Medulla oblongata (tissue), 1 donor: ENCODE measurements at regions not wholly inside any gene's neighbourhood (a gene's known extent, or its start where the extent isn't known, plus 50 kb on each side); places are given as distances from the start of the nearest gene placed in this dataset.

Source experiments
- DNase-seq: peaks from one replicate; pipeline ENCODE4 v3.0.0-alpha.2; 2015; ENCODE audit errors: extremely low spot score

DNA sequence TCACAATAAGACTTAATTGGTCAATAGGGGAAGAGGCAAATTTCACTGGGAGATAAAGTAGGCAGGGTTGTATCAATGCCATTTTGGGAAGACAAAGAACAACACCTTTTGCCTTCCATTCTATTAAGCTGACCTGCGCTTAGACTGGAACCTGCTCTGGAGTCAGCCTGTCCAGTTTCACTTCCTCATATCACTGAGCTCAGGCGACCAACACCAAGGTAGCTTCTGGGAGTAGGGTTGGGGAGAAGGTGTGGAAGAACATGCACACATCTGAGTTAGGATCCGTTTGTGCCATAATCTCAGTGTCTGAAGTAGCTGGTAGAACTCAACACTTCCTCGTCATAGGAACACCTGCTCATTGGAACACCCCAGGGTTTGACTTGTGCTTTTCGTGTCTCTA lies 527.4 kb upstream of the IGFBP3 start:
- no peak for DNase-seq

DNA sequence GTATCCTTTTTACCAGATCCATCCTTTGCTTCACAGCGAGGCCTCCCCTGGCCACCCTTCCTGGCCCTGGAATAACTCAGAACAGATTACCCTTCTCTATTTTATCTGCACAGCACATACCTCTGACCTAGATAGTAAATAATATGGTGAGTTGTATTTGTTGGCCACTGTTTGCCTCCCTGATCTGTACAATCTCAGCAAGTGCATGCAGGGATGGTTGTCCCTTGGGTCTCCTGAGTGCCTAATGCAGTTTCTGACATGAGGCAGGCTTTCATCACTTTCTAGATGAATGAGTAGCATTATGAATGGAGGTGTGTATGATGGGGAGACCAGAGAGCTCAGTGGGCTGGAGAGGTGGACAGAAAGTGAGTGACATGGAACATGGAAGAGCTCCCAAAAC lies 525.1 kb upstream of the IGFBP3 start:
- DNase-seq = no peak

DNA sequence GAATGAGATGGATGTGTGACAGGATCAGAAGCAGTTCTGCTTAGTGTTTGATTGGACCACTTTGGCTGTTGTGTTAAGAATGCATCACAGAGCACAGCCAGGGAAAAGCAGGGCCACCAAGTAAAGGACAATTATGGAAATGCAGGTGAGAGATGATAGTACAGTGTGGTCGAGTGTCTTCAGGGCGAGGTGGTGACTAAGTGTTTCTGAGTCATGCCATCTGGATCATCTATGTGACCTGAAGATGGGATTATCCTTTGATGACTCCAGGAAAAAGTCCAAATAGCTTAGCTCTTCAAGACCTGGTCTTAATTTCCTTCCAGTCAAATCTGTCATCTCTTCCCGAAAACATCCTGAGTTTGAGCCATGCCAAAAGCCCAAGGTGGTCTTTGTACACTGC lies 523.2 kb upstream of the IGFBP3 start:
- no peak for DNase-seq

DNA sequence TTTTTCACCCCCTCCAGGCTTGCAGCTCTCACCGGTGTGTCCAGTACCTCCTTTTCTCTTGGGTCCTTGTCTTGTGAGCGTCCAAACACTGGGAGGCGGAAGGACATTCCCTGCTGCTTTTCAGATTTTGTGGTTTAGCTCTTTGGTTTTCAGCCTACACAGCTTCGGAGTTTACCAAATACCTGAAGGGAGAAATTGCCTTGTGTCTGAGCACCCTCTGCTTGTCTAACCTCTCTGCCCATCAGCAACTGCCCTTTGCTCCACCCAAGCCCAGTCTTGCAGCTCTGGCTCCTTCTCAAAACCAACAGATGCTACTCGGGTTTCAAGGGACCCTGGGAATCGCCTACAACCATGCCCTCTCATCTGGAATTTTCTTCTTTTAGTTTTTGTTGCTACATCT lies 519.1 kb upstream of the IGFBP3 start:
- no peak for DNase-seq

DNA sequence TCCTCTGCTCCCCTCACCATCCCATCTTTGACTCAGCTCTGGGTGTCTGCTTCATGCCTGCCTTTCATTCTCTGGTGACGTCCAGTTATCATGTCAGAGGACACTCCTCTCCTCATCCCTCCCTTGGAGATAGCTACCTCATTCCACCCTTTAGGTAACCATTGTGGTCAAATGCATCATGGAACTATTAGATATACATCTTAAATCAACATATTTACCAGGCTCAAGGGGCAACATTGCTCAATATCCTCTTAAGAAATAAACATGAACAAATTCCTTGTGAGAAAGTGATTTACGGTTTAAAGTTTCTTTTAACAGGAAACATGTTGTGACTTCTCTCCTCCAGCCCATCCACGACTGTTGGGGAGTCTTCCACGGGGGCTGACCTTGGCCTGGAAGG lies 511.6 kb upstream of the IGFBP3 start:
- DNase-seq = no peak

DNA sequence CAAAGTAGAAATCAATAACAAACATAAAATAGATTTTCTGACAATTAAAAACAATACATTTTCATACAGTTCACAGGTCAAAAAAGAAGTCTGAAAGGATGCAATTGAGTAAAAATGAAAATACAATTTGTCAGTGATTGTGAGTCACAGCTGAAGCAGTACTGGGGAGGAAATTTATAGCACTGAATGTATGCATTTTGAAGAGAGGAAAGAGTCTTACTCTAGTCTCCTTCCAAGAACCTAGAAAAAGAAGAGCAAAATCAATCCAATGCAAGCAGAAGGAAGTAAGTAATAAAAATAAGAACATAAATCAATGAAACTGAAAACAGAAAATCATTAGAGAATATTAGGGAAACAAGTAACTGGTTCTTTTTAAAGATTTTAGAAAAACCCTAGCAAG lies 507.2 kb upstream of the IGFBP3 start:
- no peak for DNase-seq

DNA sequence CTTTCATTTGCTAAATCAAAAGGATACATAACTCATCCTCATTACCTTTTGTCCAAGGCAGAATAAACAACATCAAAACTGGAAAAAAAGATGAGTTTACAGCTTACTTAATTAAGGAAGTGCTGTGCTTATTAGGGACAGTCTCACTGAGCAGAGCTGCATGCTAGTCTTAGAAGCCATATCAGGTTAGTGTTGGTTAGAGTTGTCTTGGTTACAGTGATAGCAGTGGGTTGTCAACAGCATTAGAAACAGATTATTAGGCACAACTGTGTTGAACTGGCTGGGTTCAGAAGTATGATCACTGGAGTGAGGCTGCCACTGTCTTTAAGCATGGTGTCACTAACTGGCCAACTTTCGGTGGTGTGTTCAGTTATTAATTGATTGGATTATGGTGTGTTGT lies 503.9 kb upstream of the IGFBP3 start:
- DNase-seq = no peak

DNA sequence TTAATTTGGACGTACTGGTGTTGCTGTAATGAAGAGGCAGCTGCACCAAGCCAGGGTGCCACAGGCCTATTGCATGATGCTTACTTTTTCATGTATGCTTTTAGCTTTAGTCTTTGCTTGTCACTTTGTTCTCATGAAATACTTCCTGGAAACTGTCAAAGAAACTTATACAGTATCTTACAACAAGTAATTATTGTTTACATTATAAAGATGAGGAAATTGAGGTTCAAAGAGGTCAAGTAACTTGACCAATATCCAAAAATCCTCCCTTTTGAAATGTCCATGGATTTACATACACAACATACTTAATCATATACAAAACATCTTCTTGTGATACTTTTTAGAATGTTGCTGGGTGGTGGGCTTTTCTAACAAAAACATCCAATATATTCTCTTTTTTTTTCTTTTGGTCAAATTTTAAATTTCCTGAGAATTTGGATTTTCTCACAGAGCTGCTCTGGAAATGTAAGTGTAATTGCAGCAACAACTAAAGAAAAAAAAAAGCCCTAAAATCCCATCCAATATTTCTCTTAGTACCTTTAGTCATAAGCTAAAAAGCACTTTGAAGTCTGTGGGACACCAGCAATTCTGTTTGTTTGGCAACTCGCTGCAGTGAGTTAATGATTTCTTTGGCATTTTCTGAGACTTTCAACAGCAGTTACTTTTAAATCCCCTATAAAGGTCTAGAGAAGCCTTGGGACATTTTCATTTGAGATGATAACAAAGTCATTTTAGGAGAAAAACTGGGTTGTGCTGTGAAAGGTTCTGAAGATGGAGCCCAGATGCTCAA lies 500.6 kb upstream of the IGFBP3 start:
- DNase-seq = no peak

DNA sequence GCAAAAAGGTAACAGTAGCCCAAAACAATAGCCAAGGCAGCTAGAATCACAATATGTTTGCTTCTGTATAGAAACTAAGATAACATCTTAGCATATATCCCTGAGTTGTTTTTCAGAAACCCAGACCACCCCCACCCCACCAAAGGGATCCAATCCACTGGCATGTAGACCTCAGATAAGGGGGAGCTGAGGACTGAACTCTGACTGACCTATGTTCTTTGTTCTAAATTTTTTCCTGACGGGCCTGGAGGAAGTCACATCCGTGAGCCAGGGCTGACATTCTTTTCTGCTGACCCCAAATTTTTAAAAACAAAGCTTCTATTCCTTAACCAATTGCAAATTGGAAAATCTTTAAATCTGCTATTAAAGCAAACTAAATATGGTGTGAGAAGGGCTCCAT lies 493.9 kb upstream of the IGFBP3 start:
- no peak for DNase-seq

DNA sequence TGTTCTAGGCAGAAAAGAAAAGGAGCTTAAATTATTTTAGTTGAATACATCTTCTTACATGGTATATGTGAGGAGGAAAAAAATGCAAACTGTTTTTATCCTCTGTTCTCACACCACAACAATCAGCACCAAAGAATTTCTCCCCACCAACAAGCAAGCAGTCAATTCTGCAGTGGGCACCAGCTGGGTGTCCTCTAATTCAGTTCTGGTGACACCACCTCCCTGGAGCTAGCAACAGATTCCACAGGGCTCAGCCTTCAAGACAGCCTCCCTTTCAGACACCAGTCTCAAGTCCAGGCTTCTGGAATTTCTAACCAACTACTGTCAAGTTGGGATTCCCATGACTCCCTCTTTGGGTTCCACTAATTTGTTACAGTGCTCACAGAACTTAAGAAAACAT lies 490.2 kb upstream of the IGFBP3 start:
- DNase-seq = no peak

DNA sequence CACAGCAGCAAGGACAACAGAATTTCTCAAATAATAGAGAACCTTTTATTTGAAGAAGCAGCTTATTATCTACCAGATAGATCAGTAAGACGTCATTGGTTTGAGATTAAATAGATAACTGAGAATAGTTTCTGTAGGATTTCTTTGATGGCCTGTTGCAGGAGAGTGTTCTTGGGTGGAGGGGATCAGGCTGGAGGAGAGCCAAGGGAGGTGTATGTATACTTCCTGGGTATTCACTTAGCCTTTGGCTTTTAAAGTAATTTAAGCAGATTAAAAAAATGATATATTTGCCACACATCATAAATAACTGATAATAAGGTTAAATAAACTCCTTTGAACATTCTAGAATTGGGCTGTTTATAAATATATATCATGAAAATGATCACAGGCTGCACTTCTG lies 486.1 kb upstream of the IGFBP3 start:
- no peak for DNase-seq

DNA sequence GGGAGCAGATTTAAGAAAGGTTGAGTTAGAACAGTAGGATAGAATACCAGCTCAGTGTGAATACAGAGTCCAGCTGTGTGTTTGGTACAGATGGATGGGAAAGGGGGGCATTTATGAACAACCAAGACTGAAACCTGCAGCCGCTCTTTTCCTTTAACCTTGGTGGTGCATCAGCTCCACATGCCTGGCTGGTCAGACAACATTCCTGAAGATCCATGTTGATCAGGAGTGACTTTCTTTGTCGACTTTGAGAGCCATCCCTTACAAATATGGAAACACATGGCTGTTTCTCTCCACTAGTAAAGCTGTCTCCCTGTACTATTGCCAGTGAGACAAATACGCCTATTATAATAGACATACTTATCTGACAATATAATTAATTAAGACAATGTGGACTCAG lies 476.5 kb upstream of the IGFBP3 start:
- no peak for DNase-seq

DNA sequence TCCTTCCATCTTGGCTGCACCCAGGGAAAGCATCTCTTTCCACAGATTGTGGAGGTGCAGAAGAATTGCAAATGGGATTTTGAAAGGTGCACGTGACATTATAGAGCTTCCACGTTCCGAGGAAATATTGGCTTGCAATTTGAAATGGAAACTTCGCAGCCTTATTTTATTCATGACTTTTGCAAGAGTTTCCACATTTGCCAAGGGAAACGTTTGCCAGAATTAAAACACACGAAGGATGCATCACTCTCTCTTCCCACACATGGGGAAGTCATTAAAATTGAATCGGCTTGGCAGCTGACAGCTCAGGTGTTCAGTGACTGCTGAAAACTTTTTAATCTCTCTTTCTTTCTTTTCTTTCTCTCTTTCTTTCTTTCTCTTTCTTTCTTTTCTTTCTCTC lies 475.4 kb upstream of the IGFBP3 start:
- DNase-seq = no peak

DNA sequence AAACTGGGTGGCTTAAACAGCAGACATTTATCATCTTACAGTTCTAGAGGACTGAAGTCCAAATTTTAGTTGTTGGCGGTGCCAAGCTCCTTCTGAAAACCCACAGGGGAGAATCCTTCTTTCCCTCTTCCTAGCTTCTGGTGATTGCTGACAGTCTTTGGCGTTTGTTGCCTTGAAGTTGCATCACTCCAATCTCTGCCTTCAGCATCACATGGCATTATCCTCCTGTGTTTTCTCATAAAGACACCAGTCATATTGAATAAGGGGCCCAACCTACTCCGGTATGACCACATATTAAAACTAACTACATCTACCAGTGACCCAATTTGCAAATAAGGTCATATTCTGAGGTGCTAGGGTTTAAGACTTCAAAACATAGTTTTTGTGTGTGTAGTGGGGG lies 472.1 kb upstream of the IGFBP3 start:
- DNase-seq = no peak

DNA sequence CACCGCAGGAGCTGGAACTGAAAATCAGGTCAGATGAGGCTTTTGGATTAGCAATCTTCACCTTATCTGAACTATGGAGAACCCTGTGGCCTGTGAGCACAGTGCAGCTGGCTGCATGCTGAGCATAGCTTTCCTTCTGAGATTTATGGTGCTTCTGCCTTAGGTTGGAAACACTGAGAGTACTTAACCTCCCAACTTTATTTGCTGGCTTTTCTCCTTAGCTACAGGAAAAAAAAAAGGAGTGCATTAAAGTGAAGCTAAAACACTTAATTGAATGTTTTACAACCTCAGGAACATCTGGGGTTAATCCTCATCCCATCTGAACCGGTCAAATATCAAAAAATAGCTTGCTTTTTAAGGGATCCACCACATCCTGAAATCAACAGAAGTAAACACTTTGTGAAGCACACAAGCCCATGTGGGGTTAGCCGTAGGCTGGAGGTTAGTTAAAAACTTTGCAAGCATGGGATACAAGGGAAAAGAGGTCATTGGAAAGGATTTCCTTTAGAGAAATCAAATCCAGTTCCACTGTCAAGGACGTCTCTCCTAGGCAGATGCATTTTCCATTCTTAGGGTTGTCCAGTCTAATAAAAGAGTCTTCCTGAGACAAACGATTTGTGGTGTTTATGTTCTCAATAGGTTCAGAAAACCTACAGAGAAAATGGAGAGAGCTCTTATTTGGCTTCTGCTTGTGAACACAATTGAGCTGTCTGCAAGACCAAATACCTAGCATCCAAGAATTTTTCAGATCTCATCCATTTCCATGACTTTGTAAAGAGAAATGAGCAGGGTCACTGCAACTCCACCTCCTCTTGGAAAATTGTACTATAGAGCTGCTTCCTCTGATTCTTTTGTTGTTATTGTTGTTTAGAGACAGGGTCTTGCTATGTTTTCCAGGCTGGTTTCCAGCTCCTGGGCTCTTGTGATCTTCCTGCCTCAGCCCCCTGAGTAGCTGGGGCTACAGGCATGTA lies 470.4 kb upstream of the IGFBP3 start:
- no peak for DNase-seq

DNA sequence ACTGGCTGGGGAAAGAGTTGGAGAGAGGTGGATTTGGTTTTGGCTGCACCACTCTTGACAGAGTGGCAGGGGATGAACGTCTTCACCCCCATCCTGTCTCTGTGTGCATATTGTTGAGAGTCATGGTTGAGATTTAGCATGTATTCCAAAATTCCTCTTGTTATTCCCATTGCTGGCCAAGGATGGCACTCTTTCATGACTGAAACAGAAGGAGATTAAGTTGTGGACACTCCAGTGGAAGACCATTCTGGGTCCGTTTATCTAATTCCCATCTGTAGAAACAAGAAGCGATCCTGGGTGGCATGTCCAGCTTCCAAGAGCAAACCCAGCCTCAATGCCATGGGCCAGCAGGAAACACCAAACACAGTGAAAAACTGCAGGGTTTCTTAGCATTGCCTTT lies 469.0 kb upstream of the IGFBP3 start:
- DNase-seq = no peak

DNA sequence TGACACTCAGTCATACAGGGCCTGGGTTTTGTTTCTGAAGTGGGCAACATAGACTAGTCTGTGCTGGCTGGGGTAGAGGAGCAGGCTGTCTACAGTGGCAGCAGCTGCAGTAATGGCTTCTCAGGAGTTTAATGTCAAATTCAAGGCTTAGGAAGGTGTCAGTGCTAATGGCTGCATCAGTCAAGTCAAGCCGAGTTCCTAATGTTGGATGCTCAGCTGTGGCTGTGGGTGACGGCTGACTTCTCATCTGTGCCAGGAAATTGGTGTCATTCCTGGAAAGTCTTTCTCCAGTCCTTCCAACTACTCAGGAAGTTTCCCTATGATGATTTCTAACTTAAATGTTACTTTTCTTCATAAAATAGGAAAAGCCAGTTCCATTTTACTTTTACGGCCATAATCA lies 468.1 kb upstream of the IGFBP3 start:
- no peak for DNase-seq

DNA sequence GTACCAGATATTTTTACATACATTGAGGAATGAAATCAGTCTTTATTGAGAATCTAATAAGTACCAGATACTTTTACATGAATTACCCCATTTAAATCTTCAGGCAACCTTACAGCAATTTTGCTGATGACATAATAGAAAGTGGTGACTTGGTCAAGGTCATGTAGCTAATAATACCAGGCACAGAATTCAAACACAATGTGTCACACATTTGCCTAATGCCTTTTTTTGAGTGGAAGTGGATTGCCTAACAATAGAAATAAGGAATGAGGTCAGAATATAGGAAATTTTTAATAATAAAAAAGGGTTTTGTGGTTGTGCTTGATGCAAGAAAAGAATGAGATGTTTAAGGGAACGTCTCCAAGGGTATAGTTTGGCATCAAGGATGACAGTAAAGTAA lies 466.6 kb upstream of the IGFBP3 start:
- no peak for DNase-seq

DNA sequence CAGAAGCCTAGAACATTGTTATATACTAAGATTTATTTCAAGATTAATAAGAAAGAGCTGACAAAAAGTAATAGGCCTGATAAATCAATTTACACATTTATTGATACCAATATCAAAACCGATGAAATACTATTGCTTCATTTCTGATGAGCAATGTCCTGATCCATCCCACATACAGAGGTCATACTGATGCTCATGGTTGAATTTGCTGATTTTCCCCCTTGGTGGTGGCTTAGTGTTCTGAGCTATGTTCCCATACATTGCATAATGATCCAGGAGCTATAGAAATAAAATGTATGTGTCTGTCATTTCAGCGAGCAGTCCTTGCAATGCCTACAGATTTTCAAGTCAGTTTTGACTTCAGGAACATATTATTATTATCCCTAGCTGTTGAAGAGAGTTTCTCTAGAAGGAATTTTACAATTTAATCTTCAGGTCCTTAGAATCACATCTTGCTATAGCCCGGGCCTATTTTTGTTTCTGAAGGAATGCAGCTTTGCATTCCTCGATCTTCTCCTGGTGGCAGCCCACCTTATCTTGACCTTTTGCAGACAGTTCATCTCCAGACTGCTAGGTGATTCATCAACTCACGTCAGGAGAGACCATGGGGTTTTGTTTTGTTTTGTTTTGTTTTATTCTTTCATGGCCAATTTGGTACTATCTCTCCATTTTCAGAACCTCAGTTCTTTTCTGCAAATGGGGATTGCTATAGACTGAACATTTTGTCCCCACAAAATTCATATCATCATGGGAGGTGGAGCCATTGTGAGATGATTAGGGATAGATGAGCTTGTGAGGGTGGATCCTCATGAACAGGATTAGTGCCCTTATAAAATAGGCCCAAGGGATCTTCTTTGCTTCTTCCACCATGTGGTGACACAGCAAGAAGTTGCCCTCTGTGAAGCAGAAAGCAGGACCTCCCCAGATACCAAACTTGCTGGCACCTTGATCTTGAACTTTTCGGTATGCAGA lies 465.6 kb upstream of the IGFBP3 start:
- no peak for DNase-seq

DNA sequence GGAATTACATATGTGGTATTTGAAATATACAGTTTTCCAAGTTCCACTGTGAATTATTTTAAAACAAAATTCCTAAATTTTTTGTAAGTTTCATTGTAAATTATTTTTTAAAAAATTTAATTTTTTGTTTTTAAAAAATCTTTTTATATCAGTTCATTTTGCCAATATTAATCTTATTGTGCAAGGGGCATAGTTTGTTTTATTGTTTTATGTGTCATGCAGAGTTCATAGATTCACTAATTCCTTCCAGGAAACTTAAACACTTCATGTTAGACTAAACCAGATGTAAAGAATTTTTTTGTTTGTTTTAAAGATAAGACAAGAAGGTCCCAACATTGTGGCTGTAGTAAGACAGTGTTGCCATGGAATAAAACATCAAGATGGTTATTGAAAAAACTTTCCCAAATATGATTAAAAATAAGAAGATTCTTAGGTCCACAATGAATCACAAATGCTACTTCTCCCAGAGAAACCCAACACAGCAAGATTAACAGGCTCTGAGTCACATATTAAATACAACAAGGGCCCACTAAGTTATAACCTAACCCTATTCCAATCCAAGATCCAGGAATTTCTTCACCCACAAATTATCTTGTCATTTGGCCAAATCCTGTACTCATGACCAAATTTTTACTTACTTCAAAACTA lies 464.7 kb upstream of the IGFBP3 start:
- DNase-seq = no peak

DNA sequence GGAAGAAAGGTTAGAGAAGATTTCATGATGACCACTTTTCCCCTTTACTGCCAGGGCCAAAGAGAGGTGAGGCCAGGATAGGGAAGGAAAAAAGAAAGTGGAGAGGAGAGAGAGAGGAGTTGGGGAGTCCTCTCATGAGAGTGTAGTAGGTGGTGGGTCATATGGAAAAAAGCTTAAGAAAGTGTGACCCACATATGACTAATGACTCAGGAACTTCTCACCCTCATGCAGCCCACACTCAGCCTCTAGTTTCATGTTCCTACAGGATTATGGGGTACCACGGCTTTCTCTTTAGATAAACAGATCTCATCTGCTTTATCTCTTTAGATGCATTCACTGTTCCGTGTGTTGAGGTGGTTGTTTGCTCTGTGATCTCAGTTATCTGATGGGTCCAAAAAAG lies 462.5 kb upstream of the IGFBP3 start:
- no peak for DNase-seq
